Fibroblast of the aortic adventitia (primary cell): ENCODE measurements at regions not wholly inside any gene's neighbourhood (a gene's known extent, or its start where the extent isn't known, plus 50 kb on each side); places are given as distances from the start of the nearest gene placed in this dataset.

Experiments used
- DNase-seq: peaks from one replicate; pipeline ENCODE4 v3.0.0-alpha.2; 2010; ENCODE audit warnings: low read depth
- H3K4me3 ChIP-seq: 2 replicates; pipeline ENCODE4 v1.5.1; 2011; ENCODE audit warnings: low read depth, mild to moderate bottlenecking, control low read depth, low read length, moderate library complexity
- CTCF ChIP-seq: IDR thresholded peaks from 2 replicates; pipeline ENCODE4 v1.5.1; 2011; ENCODE audit warnings: mild to moderate bottlenecking, low read length, control low read depth, inconsistent platforms; ENCODE audit not compliant: insufficient read depth

GRCh38 chr1:30038134-30039025, 685.0 kb downstream of the MATN1 start:
- DNase-seq, result no peak
- no peak for TF ChIP-seq CTCF
- H3K4me3 ChIP-seq, result no peak overlapping the region

- no peak for DNase-seq
- H3K4me3 ChIP-seq, result no peak overlapping the region
- TF ChIP-seq CTCF, result no peak
These were observed 685.9 kb downstream of the MATN1 start for GRCh38 chr1:30037251-30038118.

GRCh38 chr1:30036666-30037065, 686.7 kb downstream of the MATN1 start:
- no peak for TF ChIP-seq CTCF
- H3K4me3 ChIP-seq, result no peak overlapping the region
- no peak for DNase-seq

GRCh38 chr1:30036229-30036547, 687.2 kb downstream of the MATN1 start:
- no peak for DNase-seq

GRCh38 chr1:30035522-30036228, 687.7 kb downstream of the MATN1 start:
- TF ChIP-seq CTCF, result no peak
- H3K4me3 ChIP-seq, result no peak overlapping the region
- no peak for DNase-seq

More at GRCh38 chr1:30036229-30036547, 687.2 kb downstream of the MATN1 start:
- no peak for TF ChIP-seq CTCF
- no peak overlapping the region for H3K4me3 ChIP-seq

- TF ChIP-seq CTCF, result no peak
- DNase-seq, result peak; percentile 2
- no peak overlapping the region for H3K4me3 ChIP-seq
These were observed 688.5 kb downstream of the MATN1 start for GRCh38 chr1:30034627-30035521.
